ENCODE measurements at regions not wholly inside any gene's neighbourhood (a gene's known extent, or its start where the extent isn't known, plus 50 kb on each side); places are given as distances from the start of the nearest gene placed in this dataset.

GRCh38 chr11:72513411-72513810 is 79.1 kb upstream of the CLPB start:
- WGBS, 2 experiments (ENCODE audit: extremely low coverage in 2 of 2, insufficient read length in 1 of 2), result 60% methylated on average over 1 of the region's 1 CpG; no CpG with 5 or more reads in 1 of the 2 experiments
- H3K4me2 ChIP-seq (ENCODE audit: low read depth, low read length), result no peak overlapping the region
- H4K91ac ChIP-seq (ENCODE audit: insufficient read depth, low read depth, low read length), result no peak overlapping the region
- H4K20me1 ChIP-seq (ENCODE audit: insufficient read depth, low read length), result no peaks in the 10 kb centered on the region
- ChIA-PET POLR2A (ENCODE audit: unreplicated experiment) (no interaction called here), CTCF (no interaction called here)
- DNase-seq (no peak), ATAC-seq (ENCODE audit: low read depth) (no peak)
- no peak overlapping the region for H3K14ac ChIP-seq (replicated peaks; ENCODE audit: low read depth, low read length)
- H2BK5ac ChIP-seq (ENCODE audit: low read depth, low read length, poor library complexity, severe bottlenecking), result no peak overlapping the region
- no peak overlapping the region for H2BK15ac ChIP-seq (ENCODE audit: low read depth, low read length)
- dilution Hi-C loops (cut with HindIII; ENCODE audit: low sequenced_read_pairs, unreplicated experiment) (no loop called here), in situ Hi-C loops (cut with MboI; ENCODE audit: low sequenced_read_pairs) (no loop called here), intact Hi-C loops (cut with micrococcal nuclease) (no loop called here)
- no peaks in the 10 kb centered on the region for H3K4me1 ChIP-seq (ENCODE audit: control insufficient read depth, insufficient read depth, low read length)
- H3K56ac ChIP-seq (ENCODE audit: extremely low read depth, insufficient read depth, low read length), result no peak overlapping the region
- peaks cover 14% of the 10 kb centered on the region for H3K9me3 ChIP-seq (ENCODE audit: control insufficient read depth, insufficient read depth, low read length)
- H4K8ac ChIP-seq (ENCODE audit: low read depth in 2 of 2, low read length in 2 of 2), result no peak overlapping the region
- H4K5ac ChIP-seq (ENCODE audit: low read depth, low read length), result no peak overlapping the region
- H2AK5ac ChIP-seq (ENCODE audit: low read depth, low read length), result no peak overlapping the region
- H3K9ac ChIP-seq (ENCODE audit: low read depth, low read length), result no peak overlapping the region
- no peak overlapping the region for H2BK20ac ChIP-seq (ENCODE audit: low read depth, low read length)
- TF ChIP-seq NFE2L2 (IDR thresholded peaks at IDR 0.05; ENCODE audit: low read depth, low read length) (no peak), MAZ (IDR thresholded peaks at IDR 0.05; ENCODE audit: borderline replicate concordance, low read depth, low read length) (no peak), CEBPB (IDR thresholded peaks at IDR 0.05; ENCODE audit: low read depth, low read length) (no peak), POLR2A (IDR thresholded peaks at IDR 0.05; ENCODE audit: low read depth, low read length) (no peak), MXI1 (IDR thresholded peaks at IDR 0.05; ENCODE audit: borderline replicate concordance, low read depth, low read length) (no peak), RCOR1 (IDR thresholded peaks at IDR 0.05; ENCODE audit: insufficient replicate concordance, low read length) (no peak), RFX5 (IDR thresholded peaks at IDR 0.05; ENCODE audit: low read depth, low read length) (no peak), SMC3 (IDR thresholded peaks at IDR 0.05; ENCODE audit: low read depth, low read length) (no peak), ELK1 (IDR thresholded peaks at IDR 0.05; ENCODE audit: borderline replicate concordance, low read depth, low read length) (no peak), CTCF (conservative IDR thresholded peaks at IDR 0.05; ENCODE audit: low read depth, low read length) (no peak), MAFK (IDR thresholded peaks at IDR 0.05; ENCODE audit: low read depth, low read length) (no peak), RAD21 (IDR thresholded peaks at IDR 0.05; ENCODE audit: low read length) (no peak), FOS (IDR thresholded peaks at IDR 0.05; ENCODE audit: low read depth, low read length) (no peak), USF2 (IDR thresholded peaks at IDR 0.05; ENCODE audit: low read depth, low read length) (no peak), CHD1 (IDR thresholded peaks at IDR 0.05; ENCODE audit: low read depth, low read length) (no peak), BHLHE40 (IDR thresholded peaks at IDR 0.05; ENCODE audit: low read depth, low read length) (no peak)
- peaks cover 5% of the 10 kb centered on the region for H3K27me3 ChIP-seq (ENCODE audit: control insufficient read depth, insufficient read depth, low read length)
- no peak overlapping the region for H3K18ac ChIP-seq (ENCODE audit: low read depth, low read length)
- no TSS peak for BruUV-seq (replicated peaks)
- no peaks in the 10 kb centered on the region for H3K9me1 ChIP-seq (ENCODE audit: insufficient read depth, low read length)
- H2AK9ac ChIP-seq (replicated peaks; ENCODE audit: low read depth, low read length, poor library complexity), result no peak overlapping the region
- H3K79me1 ChIP-seq (ENCODE audit: low read depth in 1 of 2, low read length in 2 of 2), result no peaks in the 10 kb centered on the region
- H3K4me3 ChIP-seq (ENCODE audit: insufficient read depth, low read depth, low read length), result no peak overlapping the region
- no peaks in the 10 kb centered on the region for H3K36me3 ChIP-seq (ENCODE audit: control insufficient read depth, insufficient read depth, low read length)
- no peak overlapping the region for H3K27ac ChIP-seq (ENCODE audit: insufficient read depth, low read length)
- no peak overlapping the region for H2AFZ ChIP-seq (replicated peaks; ENCODE audit: low read length, poor library complexity)
- H2BK120ac ChIP-seq (ENCODE audit: low read depth, low read length), result no peak overlapping the region
- no peak overlapping the region for H3K4ac ChIP-seq (ENCODE audit: low read depth, low read length)
- H3K23ac ChIP-seq (ENCODE audit: low read depth, low read length), result no peak overlapping the region

Measured in IMR-90 (cell line).